Activated naive CD8-positive, alpha-beta T cell treated with anti-CD3 and anti-CD28 coated beads for 36 hours (primary cell): ENCODE measurements at regions not wholly inside any gene's neighbourhood (a gene's known extent, or its start where the extent isn't known, plus 50 kb on each side); places are given as distances from the start of the nearest gene placed in this dataset.

Experiments used
- DNase-seq: peaks from one replicate; pipeline ENCODE4 v3.0.0; 2021
- H3K27ac Mint-ChIP-seq: one replicate; pipeline ENCODE4 v1.8.0; 2022; ENCODE audit warnings: mild to moderate bottlenecking, moderate library complexity, mixed read lengths
- H3K27me3 Mint-ChIP-seq: one replicate; pipeline ENCODE4 v1.8.0; 2022; ENCODE audit warnings: mild to moderate bottlenecking, mixed read lengths
- H3K36me3 Mint-ChIP-seq: one replicate; pipeline ENCODE4 v1.8.0; 2021; ENCODE audit warnings: mild to moderate bottlenecking, mixed read lengths
- H3K4me1 Mint-ChIP-seq: one replicate; pipeline ENCODE4 v1.8.0; 2021; ENCODE audit warnings: mixed read lengths
- H3K4me3 Mint-ChIP-seq: one replicate; pipeline ENCODE4 v1.8.0; 2022; ENCODE audit warnings: mild to moderate bottlenecking, moderate library complexity, mixed read lengths
- H3K9me3 Mint-ChIP-seq: one replicate; pipeline ENCODE4 v1.8.0; 2022; ENCODE audit warnings: mixed read lengths

DNA sequence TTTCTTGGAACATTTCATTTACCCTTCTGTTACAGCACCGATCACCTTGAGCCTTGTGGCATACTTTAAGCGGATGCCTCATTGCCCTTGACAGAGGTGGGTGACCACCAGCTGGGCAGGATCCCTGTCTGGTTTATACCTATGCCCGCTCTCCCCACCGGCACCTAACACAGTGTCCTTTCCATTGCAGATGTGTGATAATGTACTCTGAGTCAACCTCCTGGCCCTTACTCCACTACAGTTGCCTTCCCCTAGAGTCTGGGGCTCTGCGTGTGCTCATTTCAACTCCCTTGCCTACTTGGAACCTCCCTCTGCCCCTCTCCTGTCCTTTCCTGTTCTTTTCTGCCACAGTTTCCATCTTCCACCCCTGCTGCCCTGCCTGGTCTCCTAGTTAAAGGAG, 60.2 kb upstream of the MED13 start:
- no peaks in the 10 kb centered on the region for H3K9me3 Mint-ChIP-seq
- no peak overlapping the region for H3K4me3 Mint-ChIP-seq
- no peak overlapping the region for H3K27ac Mint-ChIP-seq
- peaks cover 27% of the 10 kb centered on the region for H3K27me3 Mint-ChIP-seq
- H3K4me1 Mint-ChIP-seq: no peaks in the 10 kb centered on the region
- no peak for DNase-seq
- no peaks in the 10 kb centered on the region for H3K36me3 Mint-ChIP-seq

DNA sequence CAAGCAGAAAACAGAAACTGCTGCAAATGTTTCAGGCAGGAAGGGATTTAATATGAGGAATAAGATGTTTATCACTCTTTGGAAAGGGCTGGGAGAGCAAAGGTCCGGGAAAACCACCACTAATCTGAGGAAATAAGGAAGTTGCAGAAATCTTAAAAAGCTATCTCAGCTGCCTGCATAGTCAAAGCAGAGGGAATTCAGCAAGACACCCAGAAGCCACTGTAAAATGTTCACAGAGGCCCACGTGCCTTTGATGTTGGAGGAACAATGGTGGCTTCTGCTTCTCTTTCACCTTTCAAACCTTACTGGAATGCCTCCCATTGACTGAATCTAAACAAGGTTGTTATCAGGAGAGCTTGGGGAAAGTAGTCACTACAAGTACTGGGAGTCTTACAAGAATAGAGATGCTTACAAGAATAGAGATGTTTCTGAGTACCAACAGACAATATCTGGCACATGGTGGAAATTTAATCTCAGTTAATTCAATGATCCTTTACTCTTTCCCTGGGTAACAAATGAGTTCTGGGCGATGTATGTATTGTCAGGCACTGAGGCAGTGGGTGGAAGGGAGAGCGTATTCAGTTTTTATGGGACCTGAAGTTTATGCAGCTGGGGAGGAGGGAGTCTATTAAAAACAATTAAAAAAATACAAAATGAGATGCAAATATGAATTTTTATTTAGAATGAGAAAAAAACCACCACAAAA, 56.1 kb upstream of the MED13 start:
- Mint-ChIP-seq H3K27me3 (peaks cover 18% of the 10 kb centered on the region), H3K4me1 (no peaks in the 10 kb centered on the region), H3K27ac (no peak overlapping the region)

DNA sequence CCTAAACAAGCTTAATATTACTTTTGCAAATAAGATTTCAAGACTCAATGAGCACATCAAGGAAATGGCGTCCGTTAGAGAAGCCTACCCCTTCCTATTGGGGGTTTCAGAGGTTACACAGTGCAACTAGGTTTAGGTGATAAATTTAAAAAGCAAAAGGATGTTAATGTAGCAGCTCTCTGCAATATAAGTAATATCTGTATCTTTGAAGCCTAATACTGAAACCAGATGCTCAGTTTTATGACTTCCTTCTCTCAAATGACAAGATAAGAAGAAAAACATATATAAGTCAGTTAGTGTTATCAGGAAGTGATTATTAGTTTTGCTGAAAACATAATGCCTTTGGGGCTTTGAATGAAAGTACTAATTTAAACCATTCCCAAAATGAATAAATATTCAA, 54.3 kb upstream of the MED13 start:
- no peak overlapping the region for H3K4me3 Mint-ChIP-seq
- no peak overlapping the region for H3K27ac Mint-ChIP-seq
- no peaks in the 10 kb centered on the region for H3K9me3 Mint-ChIP-seq
- no peaks in the 10 kb centered on the region for H3K4me1 Mint-ChIP-seq
- no peaks in the 10 kb centered on the region for H3K36me3 Mint-ChIP-seq
- peaks cover 12% of the 10 kb centered on the region for H3K27me3 Mint-ChIP-seq
- no peak for DNase-seq

More for the DNA sequence above, 56.1 kb upstream of the MED13 start:
- Mint-ChIP-seq H3K36me3 (no peaks in the 10 kb centered on the region), H3K4me3 (no peak overlapping the region), H3K9me3 (no peaks in the 10 kb centered on the region)
- DNase-seq: no peak
